K562 (cell line): ENCODE measurements at regions not wholly inside any gene's neighbourhood (a gene's known extent, or its start where the extent isn't known, plus 50 kb on each side); places are given as distances from the start of the nearest gene placed in this dataset.

Source experiments
- ATAC-seq: fragments of 200-7000 bp; cut with Tn5 transposase; 3 replicates; pipeline ENCODE4 v1.9.1; 2020; ENCODE audit warnings: moderate library complexity
- BruUV-seq: library from RNA; stranded (reverse); fragments of 400-500 nt; replicated peaks from 2 replicates; lab custom pipeline; 2021; lab: Mats Ljungman, UMichigan
- CTCF ChIA-PET: fragments of 300-600 bp; formaldehyde crosslinking; extraction: SDS; loops from one replicate; lab custom pipeline; 2021; ENCODE audit warnings: low intra/inter-chr PET ratio; lab: Yijun Ruan, JAX
- POLR2A ChIA-PET: fragments of 300-600, 350-650 bp; sonication (Branson Sonifier 250); formaldehyde crosslinking; extraction: SDS; loops from one replicate; lab custom pipeline; 2021; ENCODE audit warnings: antibody characterized with exemption, inconsistent platforms; lab: Yijun Ruan, JAX
- DNase-seq, 4 experiments: peaks; one replicate each; pipeline versions ENCODE4 v3.0.0 to v3.0.0-alpha.2; 2011 to 2018; ENCODE audit warnings: low spot score in 3 of 4, mixed read lengths in 3 of 4; ENCODE audit errors: extremely low read depth in 1 of 4
- FAIRE-seq: peaks from 2 replicates; lab custom pipeline; 2011; peaks lifted over from hg19 to GRCh38; lab: Jason Lieb, UNC
- H2AFZ ChIP-seq: 2 replicates; pipeline ENCODE4 v1.6.0; 2011; ENCODE audit warnings: low read depth, low read length, control low read depth, inconsistent platforms
- H3K27ac ChIP-seq: fragments of 200-600 bp; 3 replicates; pipeline ENCODE4 v1.8.0; 2011; ENCODE audit warnings: low read depth, mild to moderate bottlenecking, control low read depth, inconsistent platforms, low read length, moderate library complexity, mixed read lengths; ENCODE audit errors: extremely low read depth
- H3K27me3 ChIP-seq, 2 experiments: fragments of 300-600 bp in 1 of 2; 2 replicates in 1 of 2; 3 replicates in 1 of 2; pipeline versions ENCODE4 v1.6.0 to v1.8.0; 2011; ENCODE audit warnings: inconsistent platforms in 2 of 2, low read length in 2 of 2, mild to moderate bottlenecking in 1 of 2, mixed read lengths in 1 of 2, moderate library complexity in 1 of 2; ENCODE audit not compliant: control insufficient read depth in 2 of 2, insufficient read depth in 2 of 2
- H3K36me3 ChIP-seq: fragments of 300-600 bp; 3 replicates; pipeline ENCODE4 v1.8.0; 2011; ENCODE audit warnings: mild to moderate bottlenecking, low read length, inconsistent platforms; ENCODE audit not compliant: control insufficient read depth, insufficient read depth
- H3K4me1 ChIP-seq, 2 experiments: fragments of 200-600 bp in 1 of 2; replicated peaks in 1 of 2; 2 replicates in 1 of 2; 3 replicates in 1 of 2; pipeline versions ENCODE4 v1.5.1 to v1.8.0; 2011; ENCODE audit warnings: inconsistent platforms in 2 of 2, low read length in 2 of 2, mild to moderate bottlenecking in 1 of 2, mixed read lengths in 1 of 2, moderate library complexity in 1 of 2; ENCODE audit not compliant: control insufficient read depth in 2 of 2, insufficient read depth in 2 of 2
- H3K4me2 ChIP-seq: 2 replicates; pipeline ENCODE4 v1.6.1; 2011; ENCODE audit warnings: low read length, control low read depth, inconsistent platforms, mixed read lengths; ENCODE audit not compliant: insufficient read depth
- H3K4me3 ChIP-seq: fragments of 200-600 bp; sonication (generic), shearing (Covaris generic); 2 replicates; pipeline ENCODE4 v1.5.1; 2016; ENCODE audit warnings: control low read depth, inconsistent platforms
- H3K79me2 ChIP-seq: fragments of 200-600 bp; 3 replicates; pipeline ENCODE4 v1.8.0; 2011; ENCODE audit warnings: low read length, inconsistent platforms; ENCODE audit not compliant: control insufficient read depth, insufficient read depth
- H3K9ac ChIP-seq, 2 experiments: 2 replicates each; pipeline versions ENCODE4 v1.6.0 to v1.6.1; 2011; ENCODE audit warnings: low read depth in 2 of 2, low read length in 2 of 2, control low read depth in 1 of 2, inconsistent platforms in 1 of 2, mild to moderate bottlenecking in 1 of 2, mixed read lengths in 1 of 2; ENCODE audit not compliant: insufficient read depth in 1 of 2
- H3K9me1 ChIP-seq: one replicate; pipeline ENCODE4 v1.6.0; 2011; ENCODE audit warnings: inconsistent platforms, mild to moderate bottlenecking, low read length, moderate library complexity; ENCODE audit not compliant: control insufficient read depth, insufficient read depth
- H3K9me3 ChIP-seq: replicated peaks from 2 replicates; pipeline ENCODE4 v1.5.1; 2011; ENCODE audit warnings: low read depth, low read length, inconsistent platforms; ENCODE audit not compliant: control insufficient read depth, insufficient read depth
- H4K20me1 ChIP-seq: replicated peaks from 2 replicates; pipeline ENCODE4 v1.6.1; 2011; ENCODE audit warnings: low read length, inconsistent platforms, mixed read lengths; ENCODE audit not compliant: control insufficient read depth, insufficient read depth
- ATF2 ChIP-seq: sonication (generic); formaldehyde crosslinking; IDR thresholded peaks from 2 replicates; pipeline ENCODE4 v1.8.1; 2022; ENCODE audit warnings: missing genetic modification reagents
- BRD9 ChIP-seq: fragments of 450-650 bp; IDR thresholded peaks from 2 replicates; pipeline ENCODE4 v1.6.1; 2018; ENCODE audit warnings: low read depth; ENCODE audit not compliant: partially characterized antibody
- CREB3L1 ChIP-seq: fragments of 450-650 bp; IDR thresholded peaks from 2 replicates; pipeline ENCODE4 v1.6.1; 2014; ENCODE audit warnings: low read depth, mild to moderate bottlenecking, moderate library complexity, borderline replicate concordance
- ELF2 ChIP-seq: fragments of 250-450 bp; sonication (Bioruptor Pico); IDR thresholded peaks from 2 replicates; pipeline ENCODE4 v1.5.0; 2021; ENCODE audit warnings: mild to moderate bottlenecking
- MEF2D ChIP-seq: conservative IDR thresholded peaks from 2 replicates; pipeline ENCODE4 v1.6.1; 2016; ENCODE audit warnings: low read depth, missing genetic modification characterization, missing compliant biosample characterization
- MIER1 ChIP-seq: fragments of 450-650 bp; IDR thresholded peaks from 2 replicates; pipeline ENCODE4 v1.6.1; 2016; ENCODE audit warnings: antibody characterized with exemption, mild to moderate bottlenecking, low read depth
- MTA1 ChIP-seq: fragments of 450-650 bp; IDR thresholded peaks from 2 replicates; pipeline ENCODE4 v1.6.1; 2017; ENCODE audit warnings: borderline replicate concordance
- NELFE ChIP-seq: IDR thresholded peaks from 2 replicates; pipeline ENCODE4 v1.6.1; 2011; ENCODE audit warnings: mild to moderate bottlenecking; ENCODE audit not compliant: insufficient read depth, insufficient read length
- NR2C1 ChIP-seq, 2 experiments: fragments of 450-650 bp; IDR thresholded peaks; 2 replicates each; pipeline ENCODE4 v1.6.1; 2017; ENCODE audit warnings: mild to moderate bottlenecking in 2 of 2, antibody characterized with exemption in 1 of 2, inconsistent platforms in 1 of 2, missing compliant biosample characterization in 1 of 2, missing genetic modification characterization in 1 of 2
- PREB ChIP-seq: sonication (generic); formaldehyde crosslinking; IDR thresholded peaks from 2 replicates; pipeline ENCODE4 v1.8.1; 2023; ENCODE audit warnings: mild to moderate bottlenecking, missing genetic modification reagents
- STAT5B ChIP-seq: fragments of 250-450 bp; sonication (Bioruptor Pico); IDR thresholded peaks from 2 replicates; pipeline ENCODE4 v1.8.0; 2021; ENCODE audit warnings: mild to moderate bottlenecking, inconsistent platforms
- ZFP1 ChIP-seq: fragments of 450-650 bp; formaldehyde crosslinking; IDR thresholded peaks from 2 replicates; pipeline ENCODE4 v1.4.0; 2020; ENCODE audit warnings: mild to moderate bottlenecking, mixed read lengths
- ZKSCAN3 ChIP-seq: fragments of 250-450 bp; sonication (Bioruptor Pico); IDR thresholded peaks from 2 replicates; pipeline ENCODE4 v1.4.0; 2020
- ZNF431 ChIP-seq: sonication (generic); formaldehyde crosslinking; IDR thresholded peaks from 2 replicates; pipeline ENCODE4 v1.8.0; 2022; ENCODE audit warnings: mild to moderate bottlenecking, missing genetic modification reagents
- ZNF644 ChIP-seq: fragments of 200-800 bp; sonication (Bioruptor generic); IDR thresholded peaks from 2 replicates; pipeline ENCODE4 v1.6.1; 2016; ENCODE audit warnings: low read depth, missing genetic modification characterization, missing compliant biosample characterization
- ZNF740 ChIP-seq, 3 experiments: fragments of 200-800 bp in 1 of 3; sonication (Bioruptor generic) in 1 of 3; sonication (generic) in 1 of 3; formaldehyde crosslinking in 1 of 3; IDR thresholded peaks; 2 replicates each; pipeline versions ENCODE4 v1.6.1 to v1.8.0; 2016 to 2022; ENCODE audit warnings: mild to moderate bottlenecking in 2 of 3, missing compliant biosample characterization in 2 of 3, missing genetic modification characterization in 2 of 3, missing genetic modification reagents in 1 of 3
- in situ Hi-C: fragments of 300-500 bp; cut with MboI; formaldehyde crosslinking; loops from 4 replicates; pipeline ENCODE4 v1.15.0; 2018; ENCODE audit warnings: inconsistent platforms, mixed read lengths
- intact Hi-C: fragments of 100-400 bp; cut with micrococcal nuclease; formaldehyde crosslinking; loops from 2 replicates; pipeline ENCODE4 v1.14.2; 2022

- ATAC-seq (no peak), DNase-seq (no peak), FAIRE-seq (no peak)
- no peaks in the 10 kb centered on the region for H3K4me1 ChIP-seq
- no peaks in the 10 kb centered on the region for H3K9me3 ChIP-seq
- no peak overlapping the region for H3K9ac ChIP-seq
- intact Hi-C loops, result no loop called here
- H3K27me3 ChIP-seq, result no peaks in the 10 kb centered on the region
- H2AFZ ChIP-seq, result no peak overlapping the region
- H3K4me3 ChIP-seq, result no peak overlapping the region
- H4K20me1 ChIP-seq, result no peaks in the 10 kb centered on the region
- no peak overlapping the region for H3K27ac ChIP-seq
- no peaks in the 10 kb centered on the region for H3K79me2 ChIP-seq
- H3K4me2 ChIP-seq, result no peak overlapping the region
- ChIA-PET CTCF (no interaction called here), POLR2A (no interaction called here)
- H3K9me1 ChIP-seq, result no peaks in the 10 kb centered on the region
- TF ChIP-seq MTA1 (no peak), STAT5B (CRISPR knock-in tag) (no peak), ZNF431 (CRISPR knock-in tag) (no peak), MIER1 (no peak), NELFE (no peak), BRD9 (no peak), ZNF740 (CRISPR knock-in tag; IDR thresholded peaks at IDR 0.05) (no peak), ZNF740 (tag; IDR thresholded peaks at IDR 0.05) (no peak), CREB3L1 (no peak), ZNF644 (tag) (no peak), ZFP1 (CRISPR knock-in tag) (no peak), ELF2 (no peak), ATF2 (CRISPR knock-in tag) (no peak), PREB (CRISPR knock-in tag) (no peak), NR2C1 (IDR thresholded peaks at IDR 0.05) (no peak), NR2C1 (tag; IDR thresholded peaks at IDR 0.05) (no peak), MEF2D (tag) (no peak), ZKSCAN3 (CRISPR knock-in tag) (no peak)
- no peaks in the 10 kb centered on the region for H3K36me3 ChIP-seq
- no TSS peak for BruUV-seq
- in situ Hi-C loops, result no loop called here
Observed at GRCh38 chr2:78576409-78576808, 449.1 kb upstream of the REG3G start.
